ENCODE measurements at regions not wholly inside any gene's neighbourhood (a gene's known extent, or its start where the extent isn't known, plus 50 kb on each side); places are given as distances from the start of the nearest gene placed in this dataset.

- TF ChIP-seq CTCF (IDR thresholded peaks at IDR 0.05) (no peak), POLR2A (IDR thresholded peaks at IDR 0.05) (no peak)
These were observed 173.5 kb upstream of the SIX2 start for GRCh38 chr2:45182667-45183295.

Data from tibial nerve (tissue), 3 donors.